Retinal pigment epithelial cell (primary cell): ENCODE measurements at regions not wholly inside any gene's neighbourhood (a gene's known extent, or its start where the extent isn't known, plus 50 kb on each side); places are given as distances from the start of the nearest gene placed in this dataset.

Experiments used
- DNase-seq: peaks from one replicate; pipeline ENCODE4 v3.0.0-alpha.2; 2010; ENCODE audit warnings: low read depth
- H3K4me3 ChIP-seq: 2 replicates; pipeline ENCODE4 v1.5.1; 2011; ENCODE audit warnings: mild to moderate bottlenecking, low read length, control low read depth, moderate library complexity
- CTCF ChIP-seq: conservative IDR thresholded peaks from 2 replicates; pipeline ENCODE4 v1.5.1; 2011; ENCODE audit warnings: low read depth, low read length, control low read depth, inconsistent platforms

- no peak for DNase-seq
- TF ChIP-seq CTCF = no peak
Observed at GRCh38 chr9:118529624-118530214, 825.5 kb downstream of the TLR4 start.

GRCh38 chr9:118532592-118532991, 828.4 kb downstream of the TLR4 start:
- DNase-seq = no peak
- no peak for TF ChIP-seq CTCF
- no peak overlapping the region for H3K4me3 ChIP-seq

More at GRCh38 chr9:118529624-118530214, 825.5 kb downstream of the TLR4 start:
- H3K4me3 ChIP-seq = no peak overlapping the region

- peak; percentile 34 for DNase-seq
- TF ChIP-seq CTCF = peak; percentile 10
- no peak overlapping the region for H3K4me3 ChIP-seq
Observed at GRCh38 chr9:118533101-118533500, 828.9 kb downstream of the TLR4 start.

GRCh38 chr9:118533850-118534249, 829.6 kb downstream of the TLR4 start:
- no peak for DNase-seq
- no peak overlapping the region for H3K4me3 ChIP-seq
- TF ChIP-seq CTCF = no peak

- TF ChIP-seq CTCF = no peak
- no peak overlapping the region for H3K4me3 ChIP-seq
- no peak for DNase-seq
Observed at GRCh38 chr9:118536153-118536552, 832.0 kb downstream of the TLR4 start.

- DNase-seq = no peak
- TF ChIP-seq CTCF = no peak
- H3K4me3 ChIP-seq = no peak overlapping the region
Observed at GRCh38 chr9:118538959-118539358, 830.3 kb downstream of the BRINP1 start.

GRCh38 chr9:118553465-118553864, 815.8 kb downstream of the BRINP1 start:
- H3K4me3 ChIP-seq = no peak overlapping the region
- DNase-seq = no peak
- TF ChIP-seq CTCF = no peak
